K562 (cell line): ENCODE measurements at regions not wholly inside any gene's neighbourhood (a gene's known extent, or its start where the extent isn't known, plus 50 kb on each side); places are given as distances from the start of the nearest gene placed in this dataset.

ENCODE experiments used
- ATAC-seq: fragments of 200-7000 bp; cut with Tn5 transposase; 3 replicates; pipeline ENCODE4 v1.9.1; 2020; ENCODE audit warnings: moderate library complexity
- BruUV-seq: library from RNA; stranded (reverse); fragments of 400-500 nt; replicated peaks from 2 replicates; lab custom pipeline; 2021; lab: Mats Ljungman, UMichigan
- CTCF ChIA-PET: fragments of 300-600 bp; formaldehyde crosslinking; extraction: SDS; loops from one replicate; lab custom pipeline; 2021; ENCODE audit warnings: low intra/inter-chr PET ratio; lab: Yijun Ruan, JAX
- POLR2A ChIA-PET: fragments of 300-600, 350-650 bp; sonication (Branson Sonifier 250); formaldehyde crosslinking; extraction: SDS; loops from one replicate; lab custom pipeline; 2021; ENCODE audit warnings: antibody characterized with exemption, inconsistent platforms; lab: Yijun Ruan, JAX
- DNase-seq, 4 experiments: peaks; one replicate each; pipeline versions ENCODE4 v3.0.0 to v3.0.0-alpha.2; 2011 to 2018; ENCODE audit warnings: low spot score in 3 of 4, mixed read lengths in 3 of 4; ENCODE audit errors: extremely low read depth in 1 of 4
- FAIRE-seq: peaks from 2 replicates; lab custom pipeline; 2011; peaks lifted over from hg19 to GRCh38; lab: Jason Lieb, UNC
- H2AFZ ChIP-seq: 2 replicates; pipeline ENCODE4 v1.6.0; 2011; ENCODE audit warnings: low read depth, low read length, control low read depth, inconsistent platforms
- H3K27ac ChIP-seq: fragments of 200-600 bp; 3 replicates; pipeline ENCODE4 v1.8.0; 2011; ENCODE audit warnings: low read depth, mild to moderate bottlenecking, control low read depth, inconsistent platforms, low read length, moderate library complexity, mixed read lengths; ENCODE audit errors: extremely low read depth
- H3K27me3 ChIP-seq, 2 experiments: fragments of 300-600 bp in 1 of 2; 2 replicates in 1 of 2; 3 replicates in 1 of 2; pipeline versions ENCODE4 v1.6.0 to v1.8.0; 2011; ENCODE audit warnings: inconsistent platforms in 2 of 2, low read length in 2 of 2, mild to moderate bottlenecking in 1 of 2, mixed read lengths in 1 of 2, moderate library complexity in 1 of 2; ENCODE audit not compliant: control insufficient read depth in 2 of 2, insufficient read depth in 2 of 2
- H3K36me3 ChIP-seq: fragments of 300-600 bp; 3 replicates; pipeline ENCODE4 v1.8.0; 2011; ENCODE audit warnings: mild to moderate bottlenecking, low read length, inconsistent platforms; ENCODE audit not compliant: control insufficient read depth, insufficient read depth
- H3K4me1 ChIP-seq, 2 experiments: fragments of 200-600 bp in 1 of 2; replicated peaks in 1 of 2; 2 replicates in 1 of 2; 3 replicates in 1 of 2; pipeline versions ENCODE4 v1.5.1 to v1.8.0; 2011; ENCODE audit warnings: inconsistent platforms in 2 of 2, low read length in 2 of 2, mild to moderate bottlenecking in 1 of 2, mixed read lengths in 1 of 2, moderate library complexity in 1 of 2; ENCODE audit not compliant: control insufficient read depth in 2 of 2, insufficient read depth in 2 of 2
- H3K4me2 ChIP-seq: 2 replicates; pipeline ENCODE4 v1.6.1; 2011; ENCODE audit warnings: low read length, control low read depth, inconsistent platforms, mixed read lengths; ENCODE audit not compliant: insufficient read depth
- H3K4me3 ChIP-seq: fragments of 200-600 bp; sonication (generic), shearing (Covaris generic); 2 replicates; pipeline ENCODE4 v1.5.1; 2016; ENCODE audit warnings: control low read depth, inconsistent platforms
- H3K79me2 ChIP-seq: fragments of 200-600 bp; 3 replicates; pipeline ENCODE4 v1.8.0; 2011; ENCODE audit warnings: low read length, inconsistent platforms; ENCODE audit not compliant: control insufficient read depth, insufficient read depth
- H3K9ac ChIP-seq, 2 experiments: 2 replicates each; pipeline versions ENCODE4 v1.6.0 to v1.6.1; 2011; ENCODE audit warnings: low read depth in 2 of 2, low read length in 2 of 2, control low read depth in 1 of 2, inconsistent platforms in 1 of 2, mild to moderate bottlenecking in 1 of 2, mixed read lengths in 1 of 2; ENCODE audit not compliant: insufficient read depth in 1 of 2
- H3K9me1 ChIP-seq: one replicate; pipeline ENCODE4 v1.6.0; 2011; ENCODE audit warnings: inconsistent platforms, mild to moderate bottlenecking, low read length, moderate library complexity; ENCODE audit not compliant: control insufficient read depth, insufficient read depth
- H3K9me3 ChIP-seq: replicated peaks from 2 replicates; pipeline ENCODE4 v1.5.1; 2011; ENCODE audit warnings: low read depth, low read length, inconsistent platforms; ENCODE audit not compliant: control insufficient read depth, insufficient read depth
- H4K20me1 ChIP-seq: replicated peaks from 2 replicates; pipeline ENCODE4 v1.6.1; 2011; ENCODE audit warnings: low read length, inconsistent platforms, mixed read lengths; ENCODE audit not compliant: control insufficient read depth, insufficient read depth
- ARID3A ChIP-seq: IDR thresholded peaks from 2 replicates; pipeline ENCODE4 v1.6.1; 2012; ENCODE audit warnings: low read depth, low read length, improper control_type of control experiment, borderline replicate concordance
- C11orf30 ChIP-seq: fragments of 450-650 bp; IDR thresholded peaks from 2 replicates; pipeline ENCODE4 v1.6.1; 2016; ENCODE audit warnings: low read depth, mild to moderate bottlenecking
- MECOM ChIP-seq: fragments of 250-450 bp; sonication (Bioruptor Pico); IDR thresholded peaks from 2 replicates; pipeline ENCODE4 v1.8.0; 2022; ENCODE audit warnings: inconsistent platforms
- NFE2L1 ChIP-seq: fragments of 450-650 bp; IDR thresholded peaks from 2 replicates; pipeline ENCODE4 v1.6.1; 2016; ENCODE audit warnings: missing genetic modification characterization, low read depth, mild to moderate bottlenecking, missing compliant biosample characterization, moderate library complexity, borderline replicate concordance
- NFRKB ChIP-seq: fragments of 450-650 bp; IDR thresholded peaks from 2 replicates; pipeline ENCODE4 v1.6.1; 2016; ENCODE audit warnings: low read depth
- SNRNP70 ChIP-seq: fragments of 200-400 bp; formaldehyde crosslinking; optimal IDR thresholded peaks from 2 replicates; pipeline ENCODE3; 2017; ENCODE audit warnings: low read depth, low read length
- TCF7L2 ChIP-seq: fragments of 150-350 bp; IDR thresholded peaks from 2 replicates; pipeline ENCODE4 v1.6.1; 2016; ENCODE audit warnings: low read depth, mild to moderate bottlenecking, low read length, moderate library complexity
- WGBS: fragments of 100-300 bp; shearing (Covaris generic); methylation state at CpG from one replicate; pipeline ENCODE4 v1.1.6; 2016; ENCODE audit warnings: low coverage, mixed read lengths; ENCODE audit not compliant: insufficient coverage; ENCODE audit errors: missing lambda C conversion rate; 5-methylcytosine and 5-hydroxymethylcytosine counted together
- in situ Hi-C: fragments of 300-500 bp; cut with MboI; formaldehyde crosslinking; loops from 4 replicates; pipeline ENCODE4 v1.15.0; 2018; ENCODE audit warnings: inconsistent platforms, mixed read lengths
- intact Hi-C: fragments of 100-400 bp; cut with micrococcal nuclease; formaldehyde crosslinking; loops from 2 replicates; pipeline ENCODE4 v1.14.2; 2022

GRCh38 chr15:38085931-38086568, 151.6 kb downstream of the TMCO5A start:
- Histone ChIP-seq H3K79me2 (no peaks in the 10 kb centered on the region), H3K36me3 (no peaks in the 10 kb centered on the region), H3K27ac (no peak overlapping the region), H3K9me1 (no peaks in the 10 kb centered on the region), H3K27me3 (no peaks in the 10 kb centered on the region), H3K4me1 (no peaks in the 10 kb centered on the region), H3K4me2 (no peak overlapping the region), H3K4me3 (no peak overlapping the region), H2AFZ (no peak overlapping the region), H3K9me3 (no peaks in the 10 kb centered on the region), H4K20me1 (no peaks in the 10 kb centered on the region), H3K9ac (no peak overlapping the region)
- no peak for FAIRE-seq
- no TSS peak for BruUV-seq
- ChIA-PET CTCF (no interaction called here), POLR2A (no interaction called here)
- WGBS: 9% methylated on average over 1 of the region's 1 CpG
- no peak for ATAC-seq
- TF ChIP-seq SNRNP70 (no peak), TCF7L2 (no peak), NFE2L1 (no peak), NFRKB (no peak), MECOM (CRISPR knock-in tag) (no peak), ARID3A (no peak), C11orf30 (no peak)
- DNase-seq: no peak
- intact Hi-C loops: no loop called here
- in situ Hi-C loops: no loop called here
